ENCODE measurements at regions not wholly inside any gene's neighbourhood (a gene's known extent, or its start where the extent isn't known, plus 50 kb on each side); places are given as distances from the start of the nearest gene placed in this dataset.

DNA sequence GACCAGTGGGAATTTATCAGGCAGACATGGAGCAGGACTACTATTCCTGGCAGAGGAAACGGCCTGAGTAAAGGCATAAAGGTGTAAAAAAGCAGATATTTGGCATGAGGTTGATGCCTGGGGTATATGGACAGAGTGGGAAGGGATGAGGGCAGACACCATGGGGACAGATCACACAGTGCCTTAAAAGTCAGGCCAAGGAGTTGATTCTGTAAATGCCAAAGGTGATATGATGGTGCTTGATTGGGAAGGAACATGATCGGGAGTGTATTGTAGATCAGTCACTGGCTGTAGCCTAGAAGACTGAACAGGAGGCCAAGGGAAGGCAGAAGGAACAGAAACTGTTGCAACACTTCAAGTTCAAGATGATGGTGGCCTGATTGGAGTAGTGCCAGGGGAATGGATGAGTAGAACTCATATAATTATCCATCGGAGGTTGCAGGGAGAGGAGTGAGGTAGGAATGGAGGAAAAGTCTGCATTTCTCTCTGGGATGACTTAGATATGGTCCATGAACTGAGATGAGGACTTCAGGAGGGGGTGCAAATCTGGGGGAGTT lies 594.3 kb upstream of the KLF4 start:
- Histone ChIP-seq H3K36me3 (ENCODE audit: control insufficient read depth, insufficient read depth, low read length) (no peaks in the 10 kb centered on the region), H3K27ac (ENCODE audit: low read depth, low read length) (no peak overlapping the region), H3K9me3 (ENCODE audit: control insufficient read depth, insufficient read depth, low read depth, low read length) (0 out of 2 replicates have a peak, but pooled peaks cover 2% of the 10 kb centered on the region), H3K4me1 (ENCODE audit: control insufficient read depth, insufficient read depth, low read length) (peaks cover 17% of the 10 kb centered on the region; the same call in 1 of the 2 replicates), H3K4me3 (ENCODE audit: low read depth, low read length) (no peak overlapping the region), H3K27me3 (ENCODE audit: control insufficient read depth, insufficient read depth, low read length) (no peaks in the 10 kb centered on the region), H3K9ac (ENCODE audit: low read length) (no peak overlapping the region)

DNA sequence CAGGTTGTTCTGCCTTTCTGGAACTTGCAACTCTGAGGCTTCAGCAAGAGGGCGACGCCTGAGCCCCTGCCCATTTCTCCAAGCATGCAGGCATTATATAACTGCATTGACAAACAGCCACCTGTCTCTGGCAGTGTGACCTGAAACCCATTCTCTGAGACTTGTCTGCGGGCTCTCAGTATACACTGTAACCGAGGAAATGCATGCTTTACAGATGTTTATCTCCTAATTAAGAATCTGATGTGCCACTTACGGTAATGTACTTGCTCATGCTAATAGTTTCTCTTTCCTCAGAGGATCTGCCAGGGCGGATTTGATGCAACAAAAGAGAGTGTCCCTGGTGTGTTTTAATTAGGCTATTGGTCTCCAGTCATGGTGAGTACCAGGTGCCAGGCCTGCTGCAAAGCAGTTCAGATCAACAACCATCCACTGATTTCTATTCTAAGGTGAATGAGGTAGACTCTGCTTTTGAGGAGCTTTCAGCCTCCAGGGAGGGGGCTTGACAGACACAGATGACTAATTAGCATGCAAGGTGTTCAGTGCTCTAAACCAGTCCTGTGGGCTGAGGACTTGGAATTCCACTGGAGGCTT lies 593.7 kb upstream of the KLF4 start:
- no peak overlapping the region for H3K4me3 ChIP-seq (ENCODE audit: low read depth, low read length)
- H3K4me1 ChIP-seq (ENCODE audit: control insufficient read depth, insufficient read depth, low read length), result peaks cover 17% of the 10 kb centered on the region; the same call in 1 of the 2 replicates
- 0 out of 2 replicates have a peak, but pooled peaks cover 2% of the 10 kb centered on the region for H3K9me3 ChIP-seq (ENCODE audit: control insufficient read depth, insufficient read depth, low read depth, low read length)
- no peak overlapping the region for H3K9ac ChIP-seq (ENCODE audit: low read length)
- H3K27ac ChIP-seq (ENCODE audit: low read depth, low read length), result no peak overlapping the region
- no peaks in the 10 kb centered on the region for H3K27me3 ChIP-seq (ENCODE audit: control insufficient read depth, insufficient read depth, low read length)
- H3K36me3 ChIP-seq (ENCODE audit: control insufficient read depth, insufficient read depth, low read length), result no peaks in the 10 kb centered on the region

DNA sequence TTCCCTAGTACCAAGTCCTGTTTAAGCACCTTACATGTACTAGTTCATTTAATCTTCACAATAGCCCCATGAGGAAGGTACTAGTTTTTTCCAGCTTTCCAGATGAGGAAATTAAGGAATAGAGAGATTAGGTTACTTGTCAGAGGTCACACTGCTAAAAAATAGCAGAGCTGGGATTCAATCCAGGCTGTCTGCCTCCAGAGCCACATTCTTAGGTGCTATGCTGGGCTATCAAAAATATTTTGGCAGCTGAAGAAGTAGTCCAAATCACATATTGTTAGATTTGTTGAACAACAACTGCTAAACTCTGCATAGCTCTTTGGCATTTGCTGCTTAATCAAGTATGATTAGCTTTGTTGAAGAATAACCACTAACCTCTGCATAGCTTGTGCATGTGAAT lies 591.5 kb upstream of the KLF4 start:
- no peaks in the 10 kb centered on the region for H3K27me3 ChIP-seq (ENCODE audit: control insufficient read depth, insufficient read depth, low read length)

GRCh38 chr9:108080285-108080684 lies 590.7 kb upstream of the KLF4 start:
- H3K4me1 ChIP-seq (ENCODE audit: control insufficient read depth, insufficient read depth, low read length), result no peaks in the 10 kb centered on the region
- H3K9me3 ChIP-seq (ENCODE audit: control insufficient read depth, insufficient read depth, low read depth, low read length), result 0 out of 2 replicates have a peak, but pooled peaks cover 2% of the 10 kb centered on the region
- no peak overlapping the region for H3K27ac ChIP-seq (ENCODE audit: low read depth, low read length)
- no peak overlapping the region for H3K4me3 ChIP-seq (ENCODE audit: low read depth, low read length)
- H3K36me3 ChIP-seq (ENCODE audit: control insufficient read depth, insufficient read depth, low read length), result no peaks in the 10 kb centered on the region
- H3K9ac ChIP-seq (ENCODE audit: low read length), result no peak overlapping the region
- no peaks in the 10 kb centered on the region for H3K27me3 ChIP-seq (ENCODE audit: control insufficient read depth, insufficient read depth, low read length)

More for the DNA sequence above, 591.5 kb upstream of the KLF4 start:
- Histone ChIP-seq H3K36me3 (ENCODE audit: control insufficient read depth, insufficient read depth, low read length) (no peaks in the 10 kb centered on the region), H3K27ac (ENCODE audit: low read depth, low read length) (no peak overlapping the region), H3K4me1 (ENCODE audit: control insufficient read depth, insufficient read depth, low read length) (peaks cover 2% of the 10 kb centered on the region; the same call in 1 of the 2 replicates), H3K9me3 (ENCODE audit: control insufficient read depth, insufficient read depth, low read depth, low read length) (0 out of 2 replicates have a peak, but pooled peaks cover 2% of the 10 kb centered on the region), H3K4me3 (ENCODE audit: low read depth, low read length) (no peak overlapping the region), H3K9ac (ENCODE audit: low read length) (no peak overlapping the region)

GRCh38 chr9:108078811-108079210 lies 589.2 kb upstream of the KLF4 start:
- H3K4me3 ChIP-seq (ENCODE audit: low read depth, low read length), result no peak overlapping the region
- H3K9me3 ChIP-seq (ENCODE audit: control insufficient read depth, insufficient read depth, low read depth, low read length), result no peaks in the 10 kb centered on the region
- H3K27me3 ChIP-seq (ENCODE audit: control insufficient read depth, insufficient read depth, low read length), result no peaks in the 10 kb centered on the region
- H3K27ac ChIP-seq (ENCODE audit: low read depth, low read length), result no peak overlapping the region
- no peaks in the 10 kb centered on the region for H3K36me3 ChIP-seq (ENCODE audit: control insufficient read depth, insufficient read depth, low read length)
- H3K9ac ChIP-seq (ENCODE audit: low read length), result no peak overlapping the region
- H3K4me1 ChIP-seq (ENCODE audit: control insufficient read depth, insufficient read depth, low read length), result no peaks in the 10 kb centered on the region

DNA sequence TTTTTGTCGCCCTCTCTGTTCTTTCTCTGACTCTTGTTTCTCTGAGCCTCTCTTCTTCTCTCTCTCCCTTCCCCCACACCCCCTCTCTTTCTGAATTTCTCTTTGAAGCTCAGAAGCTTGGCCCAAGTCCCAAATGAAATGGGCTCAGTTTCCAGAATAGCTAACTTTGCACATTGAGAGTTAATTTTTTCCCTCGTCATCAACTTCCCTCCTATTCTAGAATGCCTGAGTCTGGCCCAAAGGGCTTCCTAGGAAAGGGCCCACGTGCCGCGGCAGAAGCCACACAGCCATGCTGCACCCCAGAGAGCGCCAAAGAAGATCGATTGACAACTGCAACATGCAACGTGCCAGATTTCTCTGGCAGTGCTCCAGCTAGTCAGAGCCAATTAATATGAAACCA lies 588.8 kb upstream of the KLF4 start:
- Histone ChIP-seq H3K27me3 (ENCODE audit: control insufficient read depth, insufficient read depth, low read length) (no peaks in the 10 kb centered on the region), H3K4me1 (ENCODE audit: control insufficient read depth, insufficient read depth, low read length) (no peaks in the 10 kb centered on the region), H3K36me3 (ENCODE audit: control insufficient read depth, insufficient read depth, low read length) (no peaks in the 10 kb centered on the region), H3K9ac (ENCODE audit: low read length) (no peak overlapping the region), H3K9me3 (ENCODE audit: control insufficient read depth, insufficient read depth, low read depth, low read length) (no peaks in the 10 kb centered on the region), H3K4me3 (ENCODE audit: low read depth, low read length) (no peak overlapping the region), H3K27ac (ENCODE audit: low read depth, low read length) (no peak overlapping the region)

DNA sequence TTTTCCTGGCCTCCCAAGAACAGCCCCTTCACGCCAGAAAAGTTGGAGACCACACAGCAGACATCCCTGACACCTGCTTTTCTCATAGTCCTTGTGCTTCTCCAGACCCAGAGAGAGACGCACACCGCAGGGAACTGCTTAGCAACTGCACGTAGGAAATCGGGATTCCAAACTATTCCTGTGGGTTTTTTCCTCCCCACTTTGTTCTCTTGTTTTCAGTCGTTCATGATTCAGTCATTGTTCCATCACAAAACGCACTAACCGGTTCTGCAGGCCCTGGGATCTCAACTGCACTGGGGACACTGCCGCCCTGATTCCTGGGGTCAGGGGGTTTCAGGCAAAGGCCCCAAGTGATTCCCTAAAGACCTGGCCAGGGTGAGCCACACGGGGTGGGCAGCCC lies 588.0 kb upstream of the KLF4 start:
- no peaks in the 10 kb centered on the region for H3K4me1 ChIP-seq (ENCODE audit: control insufficient read depth, insufficient read depth, low read length)
- no peak overlapping the region for H3K27ac ChIP-seq (ENCODE audit: low read depth, low read length)
- no peaks in the 10 kb centered on the region for H3K36me3 ChIP-seq (ENCODE audit: control insufficient read depth, insufficient read depth, low read length)
- H3K27me3 ChIP-seq (ENCODE audit: control insufficient read depth, insufficient read depth, low read length), result no peaks in the 10 kb centered on the region
- no peaks in the 10 kb centered on the region for H3K9me3 ChIP-seq (ENCODE audit: control insufficient read depth, insufficient read depth, low read depth, low read length)
- no peak overlapping the region for H3K9ac ChIP-seq (ENCODE audit: low read length)
- H3K4me3 ChIP-seq (ENCODE audit: low read depth, low read length), result no peak overlapping the region

GRCh38 chr9:108074900-108075299 lies 585.3 kb upstream of the KLF4 start:
- Histone ChIP-seq H3K27ac (ENCODE audit: low read depth, low read length) (no peak overlapping the region), H3K27me3 (ENCODE audit: control insufficient read depth, insufficient read depth, low read length) (no peaks in the 10 kb centered on the region), H3K4me3 (ENCODE audit: low read depth, low read length) (no peak overlapping the region), H3K9me3 (ENCODE audit: control insufficient read depth, insufficient read depth, low read depth, low read length) (peaks cover 18% of the 10 kb centered on the region), H3K36me3 (ENCODE audit: control insufficient read depth, insufficient read depth, low read length) (no peaks in the 10 kb centered on the region), H3K9ac (ENCODE audit: low read length) (no peak overlapping the region), H3K4me1 (ENCODE audit: control insufficient read depth, insufficient read depth, low read length) (no peaks in the 10 kb centered on the region)

DNA sequence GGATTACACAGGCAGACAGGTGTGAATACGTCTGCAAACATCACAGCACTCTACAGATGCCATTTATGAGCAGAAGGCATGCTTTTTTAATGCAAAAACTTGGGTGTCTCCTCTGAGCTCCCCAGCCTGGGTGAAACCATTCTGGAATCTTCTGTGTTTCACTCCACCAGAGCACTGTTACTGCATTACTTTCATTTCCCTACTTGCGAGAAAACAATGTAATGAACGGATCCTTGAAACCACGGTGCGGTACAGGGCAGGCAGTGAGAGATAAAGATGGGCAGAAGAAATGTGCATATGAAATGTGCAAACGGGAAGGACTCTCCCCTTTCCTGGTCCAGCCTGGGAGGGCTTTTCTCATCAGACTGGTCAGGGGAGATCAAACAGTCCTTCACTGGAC lies 584.3 kb upstream of the KLF4 start:
- H3K4me1 ChIP-seq (ENCODE audit: control insufficient read depth, insufficient read depth, low read length), result no peaks in the 10 kb centered on the region
- no peak overlapping the region for H3K27ac ChIP-seq (ENCODE audit: low read depth, low read length)
- H3K27me3 ChIP-seq (ENCODE audit: control insufficient read depth, insufficient read depth, low read length), result no peaks in the 10 kb centered on the region
- H3K9ac ChIP-seq (ENCODE audit: low read length), result no peak overlapping the region
- no peak overlapping the region for H3K4me3 ChIP-seq (ENCODE audit: low read depth, low read length)
- no peaks in the 10 kb centered on the region for H3K36me3 ChIP-seq (ENCODE audit: control insufficient read depth, insufficient read depth, low read length)
- H3K9me3 ChIP-seq (ENCODE audit: control insufficient read depth, insufficient read depth, low read depth, low read length), result peaks cover 18% of the 10 kb centered on the region

- H3K9ac ChIP-seq (ENCODE audit: low read length), result no peak overlapping the region
- no peaks in the 10 kb centered on the region for H3K4me1 ChIP-seq (ENCODE audit: control insufficient read depth, insufficient read depth, low read length)
- no peak overlapping the region for H3K4me3 ChIP-seq (ENCODE audit: low read depth, low read length)
- no peaks in the 10 kb centered on the region for H3K27me3 ChIP-seq (ENCODE audit: control insufficient read depth, insufficient read depth, low read length)
- H3K9me3 ChIP-seq (ENCODE audit: control insufficient read depth, insufficient read depth, low read depth, low read length), result peaks cover 18% of the 10 kb centered on the region
- H3K27ac ChIP-seq (ENCODE audit: low read depth, low read length), result no peak overlapping the region
- no peaks in the 10 kb centered on the region for H3K36me3 ChIP-seq (ENCODE audit: control insufficient read depth, insufficient read depth, low read length)
Observed at GRCh38 chr9:108072740-108073139, 583.2 kb upstream of the KLF4 start.

- Histone ChIP-seq H3K27ac (ENCODE audit: low read depth, low read length) (no peak overlapping the region), H3K27me3 (ENCODE audit: control insufficient read depth, insufficient read depth, low read length) (no peaks in the 10 kb centered on the region), H3K4me1 (ENCODE audit: control insufficient read depth, insufficient read depth, low read length) (no peaks in the 10 kb centered on the region), H3K36me3 (ENCODE audit: control insufficient read depth, insufficient read depth, low read length) (no peaks in the 10 kb centered on the region), H3K4me3 (ENCODE audit: low read depth, low read length) (no peak overlapping the region), H3K9ac (ENCODE audit: low read length) (no peak overlapping the region), H3K9me3 (ENCODE audit: control insufficient read depth, insufficient read depth, low read depth, low read length) (peaks cover 18% of the 10 kb centered on the region)
Observed at GRCh38 chr9:108070861-108071260, 581.3 kb upstream of the KLF4 start.

Data from HUES6 (cell line).